T-helper 17 cell (primary cell): ENCODE measurements at regions not wholly inside any gene's neighbourhood (a gene's known extent, or its start where the extent isn't known, plus 50 kb on each side); places are given as distances from the start of the nearest gene placed in this dataset.

ENCODE experiments used
- ATAC-seq: fragments of 150-1000 bp; cut with Tn5 transposase; 2 replicates; pipeline ENCODE4 v1.10.0; 2021; ENCODE audit warnings: mild to moderate bottlenecking, moderate library complexity
- DNase-seq, 3 donors: peaks; one replicate each; pipeline versions ENCODE4 v3.0.0 to v3.0.0-alpha.2; 2020 to 2021
- H3K9me3 ChIP-seq: one replicate; pipeline ENCODE4 v1.7.0; 2013; ENCODE audit warnings: low read length, mild to moderate bottlenecking; ENCODE audit not compliant: control insufficient read depth, poor library complexity, severe bottlenecking
- H3K27ac Mint-ChIP-seq: one replicate; pipeline ENCODE4 v1.8.0; 2022; ENCODE audit warnings: mild to moderate bottlenecking, moderate library complexity, mixed read lengths
- H3K27me3 Mint-ChIP-seq: one replicate; pipeline ENCODE4 v1.8.0; 2022; ENCODE audit warnings: mixed read lengths
- H3K36me3 Mint-ChIP-seq: one replicate; pipeline ENCODE4 v1.8.0; 2022; ENCODE audit warnings: low read depth, mixed read lengths
- H3K4me1 Mint-ChIP-seq: one replicate; pipeline ENCODE4 v1.8.0; 2022; ENCODE audit warnings: mild to moderate bottlenecking, mixed read lengths
- H3K4me3 Mint-ChIP-seq: one replicate; pipeline ENCODE4 v1.8.0; 2022; ENCODE audit warnings: mild to moderate bottlenecking, moderate library complexity, mixed read lengths

- H3K9me3 ChIP-seq: no peaks in the 10 kb centered on the region
- Mint-ChIP-seq H3K4me1 (peaks cover 6% of the 10 kb centered on the region), H3K36me3 (no peaks in the 10 kb centered on the region), H3K27me3 (peaks cover 24% of the 10 kb centered on the region), H3K27ac (no peak overlapping the region), H3K4me3 (no peak overlapping the region)
- DNase-seq (no peak), ATAC-seq (no peak)
Measured at GRCh38 chr1:2920421-2921015, 100.7 kb upstream of the ACTRT2 start.

- no peaks in the 10 kb centered on the region for H3K9me3 ChIP-seq
- Mint-ChIP-seq H3K27ac (no peak overlapping the region), H3K4me3 (no peak overlapping the region), H3K27me3 (peaks cover 30% of the 10 kb centered on the region), H3K36me3 (no peaks in the 10 kb centered on the region), H3K4me1 (peaks cover 6% of the 10 kb centered on the region)
- peak in 2 of 3 donors; percentile 26 to 37 for DNase-seq
- peak; percentile 59 for ATAC-seq
Measured at GRCh38 chr1:2921970-2922686, 99.1 kb upstream of the ACTRT2 start.

- Mint-ChIP-seq H3K27ac (no peak overlapping the region), H3K4me3 (no peak overlapping the region), H3K27me3 (peaks cover 30% of the 10 kb centered on the region), H3K4me1 (peaks cover 4% of the 10 kb centered on the region), H3K36me3 (no peaks in the 10 kb centered on the region)
- ATAC-seq (no peak), DNase-seq (no peak)
- H3K9me3 ChIP-seq: no peaks in the 10 kb centered on the region
Measured at GRCh38 chr1:2923351-2923750, 97.9 kb upstream of the ACTRT2 start.

GRCh38 chr1:2925291-2925690 lies 96.0 kb upstream of the ACTRT2 start:
- H3K27ac Mint-ChIP-seq: peak overlapping the region; percentile 21
- H3K9me3 ChIP-seq: no peaks in the 10 kb centered on the region
- H3K27me3 Mint-ChIP-seq: peaks cover 22% of the 10 kb centered on the region
- H3K4me1 Mint-ChIP-seq: peaks cover 4% of the 10 kb centered on the region
- H3K36me3 Mint-ChIP-seq: no peaks in the 10 kb centered on the region
- DNase-seq (no peak), ATAC-seq (no peak)
- H3K4me3 Mint-ChIP-seq: no peak overlapping the region

- peak overlapping the region; percentile 21 for H3K27ac Mint-ChIP-seq
- H3K27me3 Mint-ChIP-seq: peaks cover 23% of the 10 kb centered on the region
- H3K4me3 Mint-ChIP-seq: no peak overlapping the region
- DNase-seq (no peak), ATAC-seq (no peak)
- no peaks in the 10 kb centered on the region for H3K9me3 ChIP-seq
- no peaks in the 10 kb centered on the region for H3K36me3 Mint-ChIP-seq
- H3K4me1 Mint-ChIP-seq: peaks cover 4% of the 10 kb centered on the region
Measured at GRCh38 chr1:2925918-2926317, 95.3 kb upstream of the ACTRT2 start.

- no peak for ATAC-seq
- H3K36me3 Mint-ChIP-seq: no peaks in the 10 kb centered on the region
- H3K27me3 Mint-ChIP-seq: peaks cover 28% of the 10 kb centered on the region
- H3K27ac Mint-ChIP-seq: no peak overlapping the region
- no peaks in the 10 kb centered on the region for H3K9me3 ChIP-seq
- H3K4me1 Mint-ChIP-seq: peaks cover 4% of the 10 kb centered on the region
- H3K4me3 Mint-ChIP-seq: no peak overlapping the region
- DNase-seq: no peak
Measured at GRCh38 chr1:2926447-2927055, 94.7 kb upstream of the ACTRT2 start.

GRCh38 chr1:2927393-2928360 lies 93.6 kb upstream of the ACTRT2 start:
- ATAC-seq: no peak
- H3K9me3 ChIP-seq: no peaks in the 10 kb centered on the region
- no peak for DNase-seq
- H3K27me3 Mint-ChIP-seq: peaks cover 35% of the 10 kb centered on the region
- H3K27ac Mint-ChIP-seq: no peak overlapping the region
- H3K4me1 Mint-ChIP-seq: peaks cover 3% of the 10 kb centered on the region
- no peaks in the 10 kb centered on the region for H3K36me3 Mint-ChIP-seq
- no peak overlapping the region for H3K4me3 Mint-ChIP-seq

- DNase-seq (no peak), ATAC-seq (no peak)
- Mint-ChIP-seq H3K27ac (no peak overlapping the region), H3K4me1 (peaks cover 3% of the 10 kb centered on the region), H3K27me3 (peaks cover 35% of the 10 kb centered on the region), H3K36me3 (no peaks in the 10 kb centered on the region), H3K4me3 (no peak overlapping the region)
- H3K9me3 ChIP-seq: no peaks in the 10 kb centered on the region
Measured at GRCh38 chr1:2928366-2929325, 92.6 kb upstream of the ACTRT2 start.

- Mint-ChIP-seq H3K27ac (no peak overlapping the region), H3K36me3 (no peaks in the 10 kb centered on the region), H3K4me1 (peaks cover 3% of the 10 kb centered on the region), H3K27me3 (peaks cover 35% of the 10 kb centered on the region), H3K4me3 (no peak overlapping the region)
- DNase-seq: no peak
- no peaks in the 10 kb centered on the region for H3K9me3 ChIP-seq
- ATAC-seq: no peak
Measured at GRCh38 chr1:2929335-2929734, 91.9 kb upstream of the ACTRT2 start.

- peaks cover 3% of the 10 kb centered on the region for H3K4me1 Mint-ChIP-seq
- H3K36me3 Mint-ChIP-seq: no peaks in the 10 kb centered on the region
- ATAC-seq: no peak
- H3K9me3 ChIP-seq: no peaks in the 10 kb centered on the region
- DNase-seq: no peak
- peaks cover 27% of the 10 kb centered on the region for H3K27me3 Mint-ChIP-seq
- H3K4me3 Mint-ChIP-seq: no peak overlapping the region
- no peak overlapping the region for H3K27ac Mint-ChIP-seq
Measured at GRCh38 chr1:2930016-2930815, 91.1 kb upstream of the ACTRT2 start.

- H3K4me3 Mint-ChIP-seq: no peak overlapping the region
- ATAC-seq (no peak), DNase-seq (no peak)
Measured at GRCh38 chr1:2930913-2931723, 90.1 kb upstream of the ACTRT2 start.

More at GRCh38 chr1:2930913-2931723, 90.1 kb upstream of the ACTRT2 start:
- Mint-ChIP-seq H3K36me3 (no peaks in the 10 kb centered on the region), H3K4me1 (peaks cover 3% of the 10 kb centered on the region), H3K27me3 (peaks cover 18% of the 10 kb centered on the region), H3K27ac (no peak overlapping the region)
- H3K9me3 ChIP-seq: no peaks in the 10 kb centered on the region
